PC-9 (cell line): ENCODE measurements at regions not wholly inside any gene's neighbourhood (a gene's known extent, or its start where the extent isn't known, plus 50 kb on each side); places are given as distances from the start of the nearest gene placed in this dataset.

Experiments
- BruUV-seq: library from RNA; stranded (reverse); fragments of 400-500 nt; replicated peaks from 2 replicates; lab custom pipeline; 2021; lab: Mats Ljungman, UMichigan
- CTCF ChIA-PET: fragments of 300-600 bp; sonication (Branson Sonifier 250); formaldehyde crosslinking; loops from one replicate; lab custom pipeline; 2022; ENCODE audit warnings: antibody characterized with exemption; lab: Charles Lee
- POLR2A ChIA-PET: fragments of 300-600 bp; sonication (Branson Sonifier 250); formaldehyde crosslinking; loops from one replicate; lab custom pipeline; 2022; ENCODE audit warnings: antibody characterized with exemption; ENCODE audit not compliant: unreplicated experiment; lab: Charles Lee
- DNase-seq, 2 experiments: peaks; one replicate each; pipeline versions ENCODE4 v3.0.0 to v3.0.0-alpha.2; 2015 to 2022; ENCODE audit warnings: mixed read lengths in 1 of 2
- H2AFZ ChIP-seq: fragments of 200-600 bp; sonication (generic); 2 replicates; pipeline ENCODE4 v1.8.1; 2017; ENCODE audit warnings: antibody characterized with exemption
- H3F3A ChIP-seq: fragments of 200-600 bp; sonication (generic); 2 replicates; pipeline ENCODE4 v1.8.1; 2017; ENCODE audit warnings: antibody characterized with exemption, mild to moderate bottlenecking, low read depth; ENCODE audit not compliant: insufficient read depth
- H3K27ac ChIP-seq: fragments of 200-600 bp; sonication (generic); 2 replicates; pipeline ENCODE4 v1.6.1; 2016; ENCODE audit warnings: mixed run types
- H3K27me3 ChIP-seq: fragments of 200-600 bp; sonication (generic); 2 replicates; pipeline ENCODE4 v1.6.1; 2016; ENCODE audit warnings: low read depth, mixed run types; ENCODE audit not compliant: insufficient read depth
- H3K36me3 ChIP-seq: fragments of 200-600 bp; sonication (generic); 2 replicates; pipeline ENCODE4 v1.6.1; 2016; ENCODE audit warnings: low read depth, mixed run types
- H3K4me1 ChIP-seq: fragments of 200-600 bp; sonication (generic); replicated peaks from 2 replicates; pipeline ENCODE4 v1.6.1; 2016; ENCODE audit warnings: mixed run types; ENCODE audit not compliant: insufficient read depth
- H3K4me2 ChIP-seq: fragments of 200-600 bp; sonication (generic); 2 replicates; pipeline ENCODE4 v1.6.1; 2017; ENCODE audit warnings: mixed run types
- H3K4me3 ChIP-seq: fragments of 200-600 bp; sonication (generic); 2 replicates; pipeline ENCODE4 v1.6.1; 2016; ENCODE audit warnings: mixed run types
- H3K79me2 ChIP-seq: fragments of 200-600 bp; sonication (generic); 2 replicates; pipeline ENCODE4 v1.6.1; 2017; ENCODE audit warnings: low read depth, mixed run types
- H3K9me2 ChIP-seq: fragments of 200-600 bp; sonication (generic); 2 replicates; pipeline ENCODE4 v1.8.1; 2017; ENCODE audit warnings: mild to moderate bottlenecking; ENCODE audit not compliant: insufficient read depth
- H3K9me3 ChIP-seq: fragments of 200-600 bp; sonication (generic); 2 replicates; pipeline ENCODE4 v1.8.1; 2016; ENCODE audit warnings: low read depth; ENCODE audit not compliant: insufficient read depth
- H4K20me1 ChIP-seq: fragments of 200-600 bp; sonication (generic); 2 replicates; pipeline ENCODE4 v1.8.1; 2017; ENCODE audit not compliant: insufficient read depth
- EZH2 ChIP-seq: fragments of 200-600 bp; sonication (generic); IDR thresholded peaks from 2 replicates; pipeline ENCODE4 v1.8.0; 2017; ENCODE audit warnings: antibody characterized with exemption, low read depth
- intact Hi-C: fragments of 100-400 bp; cut with micrococcal nuclease; formaldehyde crosslinking; loops from one replicate; pipeline ENCODE4 v1.10.0; 2022; ENCODE audit not compliant: unreplicated experiment
- TF ChIP-seq, protein P1 (sequence below): fragments of 200-600 bp; sonication (generic); conservative IDR thresholded peaks from 2 replicates; pipeline ENCODE4 v1.6.1; 2017; ENCODE audit warnings: mixed run types, antibody characterized with exemption, mild to moderate bottlenecking, moderate library complexity

DNA sequence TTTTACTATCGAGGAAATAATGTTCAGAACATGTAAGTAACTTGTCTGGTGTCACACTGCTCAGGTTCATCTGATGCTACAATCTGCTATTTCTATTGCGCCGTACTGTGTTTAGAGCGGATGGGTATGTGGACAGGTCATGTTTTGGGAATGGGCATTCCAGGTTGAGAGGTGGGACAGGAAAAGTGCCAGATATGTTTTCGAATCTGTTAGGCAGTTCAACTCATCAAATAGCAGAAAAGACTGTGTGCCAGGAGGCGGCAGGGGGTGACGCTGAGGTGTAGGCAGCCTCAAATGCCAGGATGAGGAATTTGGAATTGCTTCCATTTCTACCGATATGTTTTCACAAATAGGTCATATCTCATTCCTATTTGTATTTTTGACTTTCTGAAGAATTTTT lies 123.8 kb downstream of the HRH4 start:
- no peaks in the 10 kb centered on the region for H3K9me3 ChIP-seq
- H3F3A ChIP-seq = no peaks in the 10 kb centered on the region
- no TSS peak for BruUV-seq
- no peak for DNase-seq
- no peak overlapping the region for H3K4me3 ChIP-seq
- CTCF ChIA-PET = no interaction called here
- H3K79me2 ChIP-seq = no peaks in the 10 kb centered on the region
- H3K27me3 ChIP-seq = peaks cover 45% of the 10 kb centered on the region
- intact Hi-C loops = no loop called here
- POLR2A ChIA-PET = no interaction called here
- H3K36me3 ChIP-seq = no peaks in the 10 kb centered on the region
- H4K20me1 ChIP-seq = no peaks in the 10 kb centered on the region
- H3K4me1 ChIP-seq = no peaks in the 10 kb centered on the region
- no peak overlapping the region for H2AFZ ChIP-seq
- TF ChIP-seq, protein P1, sequence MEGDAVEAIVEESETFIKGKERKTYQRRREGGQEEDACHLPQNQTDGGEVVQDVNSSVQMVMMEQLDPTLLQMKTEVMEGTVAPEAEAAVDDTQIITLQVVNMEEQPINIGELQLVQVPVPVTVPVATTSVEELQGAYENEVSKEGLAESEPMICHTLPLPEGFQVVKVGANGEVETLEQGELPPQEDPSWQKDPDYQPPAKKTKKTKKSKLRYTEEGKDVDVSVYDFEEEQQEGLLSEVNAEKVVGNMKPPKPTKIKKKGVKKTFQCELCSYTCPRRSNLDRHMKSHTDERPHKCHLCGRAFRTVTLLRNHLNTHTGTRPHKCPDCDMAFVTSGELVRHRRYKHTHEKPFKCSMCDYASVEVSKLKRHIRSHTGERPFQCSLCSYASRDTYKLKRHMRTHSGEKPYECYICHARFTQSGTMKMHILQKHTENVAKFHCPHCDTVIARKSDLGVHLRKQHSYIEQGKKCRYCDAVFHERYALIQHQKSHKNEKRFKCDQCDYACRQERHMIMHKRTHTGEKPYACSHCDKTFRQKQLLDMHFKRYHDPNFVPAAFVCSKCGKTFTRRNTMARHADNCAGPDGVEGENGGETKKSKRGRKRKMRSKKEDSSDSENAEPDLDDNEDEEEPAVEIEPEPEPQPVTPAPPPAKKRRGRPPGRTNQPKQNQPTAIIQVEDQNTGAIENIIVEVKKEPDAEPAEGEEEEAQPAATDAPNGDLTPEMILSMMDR = no peak
- TF ChIP-seq EZH2 = no peak
- H3K27ac ChIP-seq = no peak overlapping the region
- H3K9me2 ChIP-seq = no peaks in the 10 kb centered on the region
- H3K4me2 ChIP-seq = no peak overlapping the region

DNA sequence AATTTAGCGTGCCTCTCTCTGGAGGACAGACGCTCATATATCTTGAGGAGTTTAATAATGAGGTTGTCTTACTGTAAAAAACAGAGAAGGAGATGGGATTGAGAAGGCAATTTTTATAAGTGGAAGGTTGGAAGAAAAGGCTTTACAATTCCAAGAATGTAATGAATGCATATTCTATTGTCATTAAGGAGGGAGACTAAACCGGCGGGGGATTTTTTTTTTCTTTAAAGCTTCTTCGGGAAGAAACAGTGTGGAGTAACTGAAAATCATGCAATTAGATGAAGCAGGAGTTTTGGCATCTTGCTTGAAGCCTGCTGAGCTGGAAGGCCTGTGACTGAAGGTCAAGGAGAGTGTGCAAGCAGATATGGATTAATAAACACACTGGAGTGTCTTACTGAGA lies 124.4 kb downstream of the HRH4 start:
- Histone ChIP-seq H4K20me1 (no peaks in the 10 kb centered on the region), H2AFZ (no peak overlapping the region), H3F3A (no peaks in the 10 kb centered on the region), H3K27me3 (peaks cover 45% of the 10 kb centered on the region), H3K27ac (no peak overlapping the region), H3K36me3 (no peaks in the 10 kb centered on the region), H3K4me2 (no peak overlapping the region), H3K9me3 (no peaks in the 10 kb centered on the region), H3K79me2 (no peaks in the 10 kb centered on the region), H3K9me2 (no peaks in the 10 kb centered on the region), H3K4me3 (no peak overlapping the region), H3K4me1 (no peaks in the 10 kb centered on the region)
- no peak for TF ChIP-seq EZH2
- TF ChIP-seq, protein P1 = no peak
- ChIA-PET CTCF (no interaction called here), POLR2A (no interaction called here)
- DNase-seq = no peak
- intact Hi-C loops = no loop called here
- no TSS peak for BruUV-seq

DNA sequence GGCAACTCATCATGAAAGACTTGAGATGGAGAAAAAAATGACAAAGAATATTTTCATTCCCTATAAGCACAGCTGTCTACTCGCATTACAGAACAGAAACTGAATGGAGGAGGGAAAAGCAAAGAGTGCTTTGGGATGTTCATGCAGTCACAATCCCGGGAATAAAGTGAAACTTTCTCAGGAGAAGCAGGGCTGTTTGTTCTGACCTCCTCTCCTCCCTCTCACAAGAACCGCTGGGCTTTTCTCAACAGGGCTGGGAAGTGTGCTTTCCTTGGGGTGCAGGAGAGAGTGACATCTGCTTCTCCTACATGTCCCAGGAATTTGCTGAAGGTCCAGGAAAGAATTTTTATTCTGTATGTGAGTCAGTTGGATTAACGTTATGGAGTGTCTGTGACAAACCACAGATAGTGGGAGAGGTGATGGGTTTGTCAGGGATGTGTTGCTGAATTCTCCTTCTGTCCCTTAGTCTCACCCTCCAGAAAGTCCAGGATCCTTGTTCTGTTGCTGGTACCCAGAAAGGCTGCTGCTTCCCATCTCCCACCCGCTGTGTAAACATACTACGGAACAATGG lies 125.6 kb downstream of the HRH4 start:
- no peaks in the 10 kb centered on the region for H3K36me3 ChIP-seq
- TF ChIP-seq, protein P1 = no peak
- TF ChIP-seq EZH2 = no peak
- POLR2A ChIA-PET = no interaction called here
- BruUV-seq = no TSS peak
- CTCF ChIA-PET = no interaction called here
- H3K4me3 ChIP-seq = no peak overlapping the region
- H2AFZ ChIP-seq = no peak overlapping the region
- no peaks in the 10 kb centered on the region for H3K9me3 ChIP-seq
- H3F3A ChIP-seq = no peaks in the 10 kb centered on the region
- no peaks in the 10 kb centered on the region for H3K4me1 ChIP-seq
- H3K9me2 ChIP-seq = no peaks in the 10 kb centered on the region
- H3K79me2 ChIP-seq = no peaks in the 10 kb centered on the region
- no peak overlapping the region for H3K4me2 ChIP-seq
- H3K27ac ChIP-seq = no peak overlapping the region
- no peak for DNase-seq
- peaks cover 45% of the 10 kb centered on the region for H3K27me3 ChIP-seq
- intact Hi-C loops = no loop called here
- no peaks in the 10 kb centered on the region for H4K20me1 ChIP-seq
